ENCODE measurements at regions not wholly inside any gene's neighbourhood (a gene's known extent, or its start where the extent isn't known, plus 50 kb on each side); places are given as distances from the start of the nearest gene placed in this dataset.

DNA sequence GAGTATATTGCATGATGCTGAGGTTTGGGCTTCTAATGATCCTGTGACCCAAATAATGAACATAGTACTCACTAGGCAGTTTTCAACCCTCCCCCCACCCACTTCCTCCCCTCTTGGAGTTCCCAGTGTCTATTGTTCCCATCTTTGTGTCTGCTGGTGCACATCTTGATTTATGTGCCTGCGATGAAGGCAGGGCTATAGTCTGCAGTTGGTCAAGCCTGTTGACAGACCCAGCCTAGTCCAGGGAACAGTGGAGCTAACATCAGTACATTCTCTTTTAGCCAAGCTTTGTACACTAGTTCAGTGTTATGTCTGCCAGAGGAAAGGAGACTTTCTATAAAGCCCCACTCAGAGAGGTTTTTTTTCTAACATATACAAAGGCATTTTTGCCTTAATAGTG lies 287.6 kb downstream of the CPS1 start:
- DNase-seq = no peak
- Histone ChIP-seq H3K27ac (ENCODE audit: low read length) (no peak overlapping the region), H3K27me3 (replicated peaks in 1 of 2; ENCODE audit: control insufficient read depth in 2 of 2, extremely low read depth in 1 of 2, insufficient read depth in 2 of 2, low read length in 1 of 2) (no peaks in the 10 kb centered on the region), H3K36me3 (ENCODE audit: control insufficient read depth in 2 of 2, extremely low read depth in 1 of 2, insufficient read depth in 1 of 2, low read length in 1 of 2) (no peaks in the 10 kb centered on the region), H3K4me1 (ENCODE audit: control insufficient read depth in 1 of 2, extremely low read depth in 1 of 2, insufficient read depth in 2 of 2, low read length in 2 of 2) (no peaks in the 10 kb centered on the region), H3K4me3 (ENCODE audit: control insufficient read depth in 1 of 2, extremely low read depth in 1 of 2, low read length in 1 of 2) (no peak overlapping the region), H3K9me3 (no peaks in the 10 kb centered on the region)
- Mint-ChIP-seq H3K4me3 (no peak overlapping the region), H3K9me3 (peaks cover 0 to 14% (median 6%) of the 10 kb centered on the region in 3 donors), H3K27ac (no peak overlapping the region), H3K27me3 (no peaks in the 10 kb centered on the region), H3K4me1 (no peaks in the 10 kb centered on the region), H3K36me3 (no peaks in the 10 kb centered on the region)
- no peak for ATAC-seq (replicated peaks in 1 of 4)
- ChIA-PET POLR2A (no interaction called here), CTCF (no interaction called here)
- 67% methylated on average over 1 of the region's 1 CpG for WGBS (ENCODE audit: insufficient coverage)

GRCh38 chr2:210859314-210859713 lies 302.9 kb downstream of the CPS1 start:
- no peaks in the 10 kb centered on the region for H3K4me1 Mint-ChIP-seq
- CTCF ChIA-PET = no interaction called here

GRCh38 chr2:210860276-210860675 lies 303.9 kb downstream of the CPS1 start:
- no peak overlapping the region for H3K27ac ChIP-seq (ENCODE audit: low read length)
- H3K4me1 Mint-ChIP-seq = no peaks in the 10 kb centered on the region
- no peak overlapping the region for H3K4me3 ChIP-seq (ENCODE audit: control insufficient read depth in 1 of 2, extremely low read depth in 1 of 2, low read length in 1 of 2)
- DNase-seq = no peak
- no CpG with 5 or more reads among the region's 5 CpGs for WGBS (ENCODE audit: insufficient coverage)
- no peak overlapping the region for H3K4me3 Mint-ChIP-seq
- CTCF ChIA-PET = no interaction called here
- H3K9me3 ChIP-seq = no peaks in the 10 kb centered on the region
- no peak overlapping the region for H3K27ac Mint-ChIP-seq
- no peaks in the 10 kb centered on the region for H3K4me1 ChIP-seq (ENCODE audit: control insufficient read depth in 1 of 2, extremely low read depth in 1 of 2, insufficient read depth in 2 of 2, low read length in 2 of 2)
- H3K27me3 Mint-ChIP-seq = no peaks in the 10 kb centered on the region
- H3K9me3 Mint-ChIP-seq = peaks cover 0 to 4% (median under 1%) of the 10 kb centered on the region in 3 donors
- H3K36me3 Mint-ChIP-seq = no peaks in the 10 kb centered on the region
- POLR2A ChIA-PET = no interaction called here
- H3K36me3 ChIP-seq (ENCODE audit: control insufficient read depth in 2 of 2, extremely low read depth in 1 of 2, insufficient read depth in 1 of 2, low read length in 1 of 2) = no peaks in the 10 kb centered on the region
- H3K27me3 ChIP-seq (replicated peaks in 1 of 2; ENCODE audit: control insufficient read depth in 2 of 2, extremely low read depth in 1 of 2, insufficient read depth in 2 of 2, low read length in 1 of 2) = no peaks in the 10 kb centered on the region
- no peak for ATAC-seq (replicated peaks in 1 of 4)

More at GRCh38 chr2:210859314-210859713, 302.9 kb downstream of the CPS1 start:
- H3K4me3 ChIP-seq (ENCODE audit: control insufficient read depth in 1 of 2, extremely low read depth in 1 of 2, low read length in 1 of 2) = no peak overlapping the region
- no peaks in the 10 kb centered on the region for H3K27me3 ChIP-seq (replicated peaks in 1 of 2; ENCODE audit: control insufficient read depth in 2 of 2, extremely low read depth in 1 of 2, insufficient read depth in 2 of 2, low read length in 1 of 2)
- H3K4me1 ChIP-seq (ENCODE audit: control insufficient read depth in 1 of 2, extremely low read depth in 1 of 2, insufficient read depth in 2 of 2, low read length in 2 of 2) = no peaks in the 10 kb centered on the region
- H3K27ac ChIP-seq (ENCODE audit: low read length) = no peak overlapping the region
- WGBS (ENCODE audit: insufficient coverage) = no CpG with 5 or more reads among the region's 2 CpGs
- POLR2A ChIA-PET = no interaction called here
- ATAC-seq (replicated peaks in 1 of 4) = no peak
- no peaks in the 10 kb centered on the region for H3K36me3 ChIP-seq (ENCODE audit: control insufficient read depth in 2 of 2, extremely low read depth in 1 of 2, insufficient read depth in 1 of 2, low read length in 1 of 2)
- H3K27ac Mint-ChIP-seq = no peak overlapping the region
- H3K4me3 Mint-ChIP-seq = no peak overlapping the region
- H3K9me3 Mint-ChIP-seq = peaks cover 0 to 6% (median 4%) of the 10 kb centered on the region in 3 donors
- no peak for DNase-seq
- no peaks in the 10 kb centered on the region for H3K27me3 Mint-ChIP-seq
- no peaks in the 10 kb centered on the region for H3K9me3 ChIP-seq
- no peaks in the 10 kb centered on the region for H3K36me3 Mint-ChIP-seq

DNA sequence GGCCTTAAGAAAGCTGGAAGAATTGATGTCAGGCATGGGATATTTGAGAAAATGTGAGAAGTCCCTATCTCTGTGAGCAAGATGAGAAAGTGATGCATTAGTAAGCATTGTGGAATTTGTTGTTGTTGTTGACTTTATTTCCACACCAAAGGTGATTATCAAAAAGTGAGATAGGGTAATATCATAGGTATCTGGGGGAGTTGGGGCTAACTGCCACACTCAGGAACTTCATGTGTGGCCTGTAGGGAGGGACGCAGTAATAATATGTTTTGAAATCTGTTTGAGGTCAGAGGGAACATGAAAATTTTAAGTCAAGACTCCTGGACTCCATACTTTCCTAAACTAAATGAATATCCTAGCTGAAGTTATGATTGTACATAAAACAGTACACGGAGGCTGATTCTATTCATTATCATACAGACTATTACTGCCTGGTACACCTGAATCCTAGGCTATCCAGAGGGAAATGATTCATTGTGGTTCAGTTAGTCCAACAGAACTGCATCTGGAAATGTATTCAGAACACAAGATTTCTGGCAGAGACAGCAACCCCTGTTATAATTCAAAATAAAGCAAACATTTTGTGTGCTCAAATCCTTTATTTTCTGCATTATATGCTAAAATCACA lies 304.8 kb downstream of the CPS1 start:
- H3K9me3 ChIP-seq = no peaks in the 10 kb centered on the region
- no peaks in the 10 kb centered on the region for H3K27me3 ChIP-seq (replicated peaks in 1 of 2; ENCODE audit: control insufficient read depth in 2 of 2, extremely low read depth in 1 of 2, insufficient read depth in 2 of 2, low read length in 1 of 2)
- H3K36me3 ChIP-seq (ENCODE audit: control insufficient read depth in 2 of 2, extremely low read depth in 1 of 2, insufficient read depth in 1 of 2, low read length in 1 of 2) = no peaks in the 10 kb centered on the region
- H3K4me1 ChIP-seq (ENCODE audit: control insufficient read depth in 1 of 2, extremely low read depth in 1 of 2, insufficient read depth in 2 of 2, low read length in 2 of 2) = no peaks in the 10 kb centered on the region
- H3K4me3 ChIP-seq (ENCODE audit: control insufficient read depth in 1 of 2, extremely low read depth in 1 of 2, low read length in 1 of 2) = no peak overlapping the region
- no peak for ATAC-seq (replicated peaks in 1 of 4)
- no peaks in the 10 kb centered on the region for H3K36me3 Mint-ChIP-seq
- H3K9me3 Mint-ChIP-seq = peaks cover 0 to 4% (median 0%) of the 10 kb centered on the region in 3 donors
- CTCF ChIA-PET = no interaction called here
- no peaks in the 10 kb centered on the region for H3K27me3 Mint-ChIP-seq
- no peak for DNase-seq
- no CpG with 5 or more reads among the region's 2 CpGs for WGBS (ENCODE audit: insufficient coverage)
- no peaks in the 10 kb centered on the region for H3K4me1 Mint-ChIP-seq
- POLR2A ChIA-PET = no interaction called here
- no peak overlapping the region for H3K27ac ChIP-seq (ENCODE audit: low read length)
- no peak overlapping the region for H3K4me3 Mint-ChIP-seq
- H3K27ac Mint-ChIP-seq = no peak overlapping the region

- no peaks in the 10 kb centered on the region for H3K4me1 Mint-ChIP-seq
- ATAC-seq (replicated peaks in 1 of 4) (no peak), DNase-seq (no peak)
- ChIA-PET POLR2A (no interaction called here), CTCF (no interaction called here)
- WGBS (ENCODE audit: insufficient coverage) = no CpG with 5 or more reads among the region's 2 CpGs
- H3K4me3 Mint-ChIP-seq = no peak overlapping the region
- H3K27ac Mint-ChIP-seq = no peak overlapping the region
- Histone ChIP-seq H3K4me3 (ENCODE audit: control insufficient read depth in 1 of 2, extremely low read depth in 1 of 2, low read length in 1 of 2) (no peak overlapping the region), H3K4me1 (ENCODE audit: control insufficient read depth in 1 of 2, extremely low read depth in 1 of 2, insufficient read depth in 2 of 2, low read length in 2 of 2) (no peaks in the 10 kb centered on the region), H3K9me3 (no peaks in the 10 kb centered on the region), H3K36me3 (ENCODE audit: control insufficient read depth in 2 of 2, extremely low read depth in 1 of 2, insufficient read depth in 1 of 2, low read length in 1 of 2) (no peaks in the 10 kb centered on the region), H3K27me3 (replicated peaks in 1 of 2; ENCODE audit: control insufficient read depth in 2 of 2, extremely low read depth in 1 of 2, insufficient read depth in 2 of 2, low read length in 1 of 2) (no peaks in the 10 kb centered on the region), H3K27ac (ENCODE audit: low read length) (no peak overlapping the region)
- no peaks in the 10 kb centered on the region for H3K36me3 Mint-ChIP-seq
- peaks cover 4 to 10% (median 4%) of the 10 kb centered on the region in 3 donors for H3K9me3 Mint-ChIP-seq
- no peaks in the 10 kb centered on the region for H3K27me3 Mint-ChIP-seq
Observed at GRCh38 chr2:210862283-210863065, 306.1 kb downstream of the CPS1 start.

- Mint-ChIP-seq H3K4me3 (no peak overlapping the region), H3K27ac (no peak overlapping the region), H3K9me3 (peaks cover 4 to 13% (median 4%) of the 10 kb centered on the region in 3 donors), H3K36me3 (no peaks in the 10 kb centered on the region), H3K27me3 (no peaks in the 10 kb centered on the region), H3K4me1 (no peaks in the 10 kb centered on the region)
- ATAC-seq (replicated peaks in 1 of 4) = no peak
- DNase-seq = no peak
- H3K27me3 ChIP-seq (replicated peaks in 1 of 2; ENCODE audit: control insufficient read depth in 2 of 2, extremely low read depth in 1 of 2, insufficient read depth in 2 of 2, low read length in 1 of 2) = no peaks in the 10 kb centered on the region
- CTCF ChIA-PET = no interaction called here
- H3K4me3 ChIP-seq (ENCODE audit: control insufficient read depth in 1 of 2, extremely low read depth in 1 of 2, low read length in 1 of 2) = no peak overlapping the region
- H3K4me1 ChIP-seq (ENCODE audit: control insufficient read depth in 1 of 2, extremely low read depth in 1 of 2, insufficient read depth in 2 of 2, low read length in 2 of 2) = no peaks in the 10 kb centered on the region
- WGBS (ENCODE audit: insufficient coverage) = no CpG with 5 or more reads among the region's 1 CpG
- H3K27ac ChIP-seq (ENCODE audit: low read length) = no peak overlapping the region
- no peaks in the 10 kb centered on the region for H3K36me3 ChIP-seq (ENCODE audit: control insufficient read depth in 2 of 2, extremely low read depth in 1 of 2, insufficient read depth in 1 of 2, low read length in 1 of 2)
- no peaks in the 10 kb centered on the region for H3K9me3 ChIP-seq
- POLR2A ChIA-PET = no interaction called here
Observed at GRCh38 chr2:210863283-210863682, 306.9 kb downstream of the CPS1 start.
